HG03378 (cell line): ENCODE measurements at regions not wholly inside any gene's neighbourhood (a gene's known extent, or its start where the extent isn't known, plus 50 kb on each side); places are given as distances from the start of the nearest gene placed in this dataset.
"Not testable (repeated sequence)": the region's sequence is repeated elsewhere in the genome, so short reads cannot be mapped to it uniquely, and the experiment has no call there.

ENCODE experiments used
- ATAC-seq: cut with Tn5 transposase; IDR thresholded peaks from one replicate; pipeline ENCODE4 v1.9.1; 2021; ENCODE audit warnings: mild to moderate bottlenecking, moderate library complexity; ENCODE audit not compliant: unreplicated experiment

DNA sequence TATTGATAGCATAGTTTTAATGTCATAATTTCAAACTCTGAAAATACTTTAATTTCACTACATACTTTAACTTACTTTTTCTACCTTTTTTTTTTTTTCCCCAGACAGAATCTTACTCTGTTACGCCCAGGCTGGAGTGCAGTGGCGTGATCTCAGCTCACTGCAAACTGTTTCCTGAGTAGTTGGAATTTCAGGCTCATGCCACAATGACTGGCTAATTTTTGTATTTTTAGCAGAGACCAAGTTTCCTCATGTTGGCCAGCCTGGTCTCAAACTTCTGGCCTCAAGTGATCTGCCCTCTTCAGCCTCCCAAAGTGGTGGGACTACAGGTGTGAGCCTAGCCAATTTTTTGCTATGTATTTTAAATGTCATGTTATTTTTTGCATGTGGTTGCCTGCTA is 741.6 kb downstream of the TRAM1L1 start:
- no peak for ATAC-seq

DNA sequence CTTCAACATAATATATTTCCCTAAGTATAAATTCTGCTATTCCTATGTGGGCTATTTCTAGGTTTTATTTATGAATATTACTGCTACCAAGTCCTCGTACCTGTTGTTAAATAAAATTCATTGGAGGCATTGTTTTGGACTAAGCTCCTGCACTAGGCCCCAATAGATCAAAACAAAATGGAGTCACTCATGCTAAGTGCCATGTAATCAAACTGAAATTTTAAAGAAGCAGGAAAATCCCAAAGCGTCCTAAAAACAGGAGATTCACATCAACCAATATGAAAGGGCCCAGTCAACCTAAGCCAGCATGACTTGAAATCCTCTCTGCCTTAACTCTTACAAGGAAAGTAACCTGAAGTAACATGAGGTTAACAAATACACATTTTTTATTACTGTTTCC is 743.2 kb downstream of the TRAM1L1 start:
- ATAC-seq: no peak

DNA sequence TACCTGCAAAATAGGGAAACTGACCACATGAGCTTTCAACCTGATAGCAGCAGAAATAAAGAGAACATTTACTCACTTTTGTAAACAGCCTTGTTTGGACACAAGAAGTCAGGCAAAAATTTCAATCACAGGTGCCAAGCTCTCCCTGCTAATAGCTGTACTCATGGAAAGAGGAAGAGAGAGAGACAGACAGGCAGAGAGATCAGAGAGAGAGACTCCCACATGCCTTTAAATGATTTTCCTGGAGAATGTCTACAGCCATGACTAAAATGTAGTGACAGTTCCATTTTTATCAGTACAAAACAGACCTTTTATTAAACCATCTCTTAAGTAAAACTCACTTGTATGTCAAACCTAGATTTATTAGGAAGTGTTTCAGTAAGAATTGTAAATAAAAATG is 752.9 kb downstream of the TRAM1L1 start:
- no peak for ATAC-seq

GRCh38 chr4:116328261-116328860 is 757.0 kb downstream of the TRAM1L1 start:
- ATAC-seq: no peak

DNA sequence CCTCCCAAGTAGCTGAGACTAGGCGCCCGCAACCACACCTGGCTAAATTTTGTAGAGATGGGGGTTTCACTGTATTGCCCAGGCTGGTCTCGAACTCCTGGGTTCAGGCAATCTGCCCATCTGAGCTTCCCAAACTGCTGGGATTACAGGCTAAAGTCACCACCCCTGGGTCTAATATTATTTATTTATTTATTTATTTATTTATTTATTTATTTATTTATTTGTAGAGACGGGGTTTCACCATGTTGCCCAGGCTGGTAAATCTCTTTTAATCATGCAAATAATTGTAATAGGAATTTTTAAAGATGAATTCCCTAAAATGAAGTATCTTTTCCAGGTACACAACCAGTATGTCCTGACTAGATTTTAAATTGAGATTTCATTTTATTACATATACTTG is 761.8 kb downstream of the TRAM1L1 start:
- no peak for ATAC-seq

DNA sequence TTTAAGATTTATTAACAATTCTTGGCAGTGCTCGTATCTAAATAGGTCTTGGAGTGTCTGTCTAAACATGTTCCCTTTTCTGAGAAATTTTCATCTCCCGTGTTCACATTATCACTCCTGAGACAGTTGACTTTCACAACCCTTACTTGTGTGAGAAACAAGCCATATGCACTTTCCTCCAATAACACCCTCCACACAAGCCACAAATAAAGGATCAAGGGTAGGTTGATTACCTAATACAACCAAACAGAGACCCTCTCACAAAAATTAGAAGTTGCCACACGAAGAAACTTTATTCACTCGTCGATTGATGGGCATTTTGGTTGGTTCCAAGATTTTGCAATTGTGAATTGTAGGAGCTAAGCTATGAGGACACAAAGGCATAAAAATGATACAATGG is 763.9 kb downstream of the TRAM1L1 start:
- no peak for ATAC-seq

- ATAC-seq: no peak
Measured at GRCh38 chr4:116320859-116321258, 764.5 kb downstream of the TRAM1L1 start.

- ATAC-seq: no peak
Measured at GRCh38 chr4:116303736-116304188, 781.6 kb downstream of the TRAM1L1 start.

GRCh38 chr4:116302990-116303735 is 782.2 kb downstream of the TRAM1L1 start:
- ATAC-seq: no peak

DNA sequence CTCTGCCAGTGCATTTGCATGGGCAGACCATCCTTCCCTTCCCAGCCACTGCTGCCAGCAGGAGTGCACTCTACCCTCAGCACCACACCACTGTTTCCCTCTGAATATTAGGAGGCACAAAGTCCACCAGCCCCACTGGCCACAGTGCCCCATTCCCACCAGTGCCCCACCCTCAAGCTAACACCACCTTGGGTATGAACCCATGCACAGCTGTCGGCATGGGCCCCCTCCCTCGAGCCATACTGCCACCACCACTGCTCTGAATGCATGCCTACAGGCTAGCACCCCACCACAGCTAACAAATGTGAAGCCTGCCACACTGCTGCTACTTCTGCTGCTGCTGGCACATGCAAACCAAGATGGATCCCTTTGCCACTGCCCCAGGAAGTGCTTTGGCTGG is 810.4 kb downstream of the TRAM1L1 start:
- ATAC-seq: no peak

DNA sequence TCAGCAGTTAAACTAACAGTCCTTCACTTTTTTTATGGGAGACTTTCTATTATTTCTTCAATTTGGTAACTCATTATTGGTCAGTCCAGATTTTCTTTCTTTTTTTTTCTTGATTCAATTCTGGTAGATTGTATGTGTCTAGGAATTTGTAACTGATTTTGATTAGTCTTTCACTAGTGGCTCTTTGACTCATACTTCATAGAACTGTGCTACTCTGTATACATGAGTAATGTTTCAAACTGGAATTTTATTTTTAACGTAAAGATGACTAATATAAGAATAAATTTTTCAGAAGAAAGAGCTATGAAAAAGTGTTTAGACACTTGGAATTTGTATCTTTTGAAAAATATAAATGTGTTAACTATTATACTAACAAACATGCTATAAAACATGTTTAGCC is 813.0 kb downstream of the TRAM1L1 start:
- ATAC-seq: no peak

- ATAC-seq: not testable (repeated sequence)
Measured at GRCh38 chr4:116260931-116261330, 824.4 kb downstream of the TRAM1L1 start.

GRCh38 chr4:116244771-116245170 is 840.6 kb downstream of the TRAM1L1 start:
- no peak for ATAC-seq

DNA sequence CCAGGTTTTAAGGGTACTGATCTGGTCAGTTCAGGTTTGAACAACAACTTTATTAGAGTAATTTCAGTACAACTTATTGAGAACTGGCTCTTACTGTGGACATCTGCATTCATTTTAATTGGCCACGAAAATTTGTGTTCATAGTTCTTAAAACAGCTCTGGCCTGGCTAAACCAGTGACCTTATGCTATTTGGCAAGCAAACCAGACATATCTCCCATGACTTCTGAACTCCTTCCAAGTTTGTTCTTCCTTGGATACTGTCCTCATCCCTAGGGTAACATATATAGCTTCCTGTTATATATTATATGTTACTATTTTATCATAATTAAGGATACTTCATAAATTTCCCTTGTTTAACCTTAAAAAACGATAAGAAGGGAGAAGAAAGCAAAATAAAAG is 841.9 kb downstream of the TRAM1L1 start:
- no peak for ATAC-seq

- ATAC-seq: no peak
Measured at GRCh38 chr4:116233971-116234370, 851.4 kb downstream of the TRAM1L1 start.

GRCh38 chr4:116231999-116232398 is 853.4 kb downstream of the TRAM1L1 start:
- not testable (repeated sequence) for ATAC-seq

DNA sequence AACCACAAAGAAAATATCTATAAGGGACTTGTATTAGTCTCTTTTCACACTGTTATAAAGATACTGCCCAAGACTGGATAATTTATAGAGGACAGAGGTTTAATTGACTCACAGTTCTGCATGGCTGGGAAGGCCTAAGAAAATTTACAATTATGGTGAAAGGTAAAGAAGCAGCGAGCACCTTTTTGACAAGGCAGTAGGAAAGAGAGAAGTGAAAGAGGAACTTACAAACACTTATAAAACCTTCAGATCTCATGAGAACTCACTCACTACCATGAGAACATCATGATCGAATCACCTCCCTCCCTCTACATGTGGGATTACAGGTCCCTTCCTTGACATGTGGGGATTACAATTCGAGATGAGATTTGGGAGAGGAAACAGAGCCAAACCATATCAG is 856.0 kb downstream of the TRAM1L1 start:
- ATAC-seq: no peak

GRCh38 chr4:116223040-116223732 is 862.2 kb downstream of the TRAM1L1 start:
- no peak for ATAC-seq

GRCh38 chr4:116217781-116218180 is 867.6 kb downstream of the TRAM1L1 start:
- no peak for ATAC-seq

DNA sequence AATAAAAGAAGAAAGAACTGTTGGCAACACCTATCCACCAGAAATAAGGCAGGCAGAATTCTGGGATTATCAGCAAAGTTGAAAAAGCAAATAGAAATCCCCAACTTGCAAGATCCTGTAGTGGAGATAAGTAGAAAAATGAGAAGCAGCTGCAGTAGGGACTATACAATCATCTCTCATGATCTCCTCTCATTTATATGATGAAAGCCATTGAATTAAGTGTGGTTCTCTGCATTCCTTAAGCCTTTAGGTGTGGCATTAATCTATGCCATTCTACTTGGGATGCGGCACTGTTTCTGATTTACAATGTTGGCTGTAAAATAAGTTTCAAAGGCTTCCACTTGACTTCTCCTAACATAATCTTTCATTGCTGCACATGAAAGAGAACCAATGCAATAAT is 869.8 kb downstream of the TRAM1L1 start:
- no peak for ATAC-seq

GRCh38 chr4:116202524-116202923 is 882.9 kb downstream of the TRAM1L1 start:
- ATAC-seq: no peak

DNA sequence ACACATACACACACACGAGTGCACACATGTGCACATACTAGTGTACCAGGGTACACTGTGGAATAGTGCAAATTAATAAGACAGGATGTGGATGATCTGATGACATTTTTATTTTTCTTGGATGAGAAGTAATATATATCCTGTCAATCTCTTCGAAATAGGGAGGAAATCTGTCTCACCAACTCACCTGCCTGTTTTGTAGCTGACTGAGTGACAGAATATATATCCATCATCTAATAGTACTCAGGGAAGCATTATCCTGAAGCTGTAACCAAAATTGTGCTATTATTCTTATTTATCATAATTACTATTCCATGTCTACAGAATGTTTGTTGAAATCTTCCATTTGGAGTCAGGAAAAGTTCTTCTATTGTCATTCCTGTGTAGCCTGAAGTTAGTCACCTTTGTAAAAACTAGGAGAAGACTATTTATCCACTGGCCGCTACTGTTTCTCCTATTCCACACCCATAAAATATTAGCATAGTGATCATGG is 888.0 kb downstream of the TRAM1L1 start:
- no peak for ATAC-seq
